Kidney epithelial cell (primary cell): ENCODE measurements at regions not wholly inside any gene's neighbourhood (a gene's known extent, or its start where the extent isn't known, plus 50 kb on each side); places are given as distances from the start of the nearest gene placed in this dataset.

Experiments used
- DNase-seq: peaks from one replicate; pipeline ENCODE4 v3.0.0-alpha.2; 2010; ENCODE audit warnings: low read depth
- H3K27me3 ChIP-seq: 2 replicates; pipeline ENCODE4 v1.6.0; 2011; ENCODE audit warnings: low read length; ENCODE audit not compliant: control insufficient read depth, insufficient read depth
- H3K36me3 ChIP-seq: 2 replicates; pipeline ENCODE4 v1.5.1; 2011; ENCODE audit warnings: low read length; ENCODE audit not compliant: control insufficient read depth, insufficient read depth
- H3K4me3 ChIP-seq: 2 replicates; pipeline ENCODE4 v1.5.1; 2011; ENCODE audit warnings: low read depth, mild to moderate bottlenecking, control low read depth, low read length
- TF ChIP-seq, protein P1 (sequence below): IDR thresholded peaks from 2 replicates; pipeline ENCODE4 v1.5.1; 2011; ENCODE audit warnings: mild to moderate bottlenecking, moderate library complexity, low read length, control low read depth, inconsistent platforms; ENCODE audit not compliant: insufficient read depth, poor library complexity, severe bottlenecking

- no peaks in the 10 kb centered on the region for H3K27me3 ChIP-seq
These were observed 88.5 kb upstream of the SPDL1 start for GRCh38 chr5:169494941-169495548.

DNA sequence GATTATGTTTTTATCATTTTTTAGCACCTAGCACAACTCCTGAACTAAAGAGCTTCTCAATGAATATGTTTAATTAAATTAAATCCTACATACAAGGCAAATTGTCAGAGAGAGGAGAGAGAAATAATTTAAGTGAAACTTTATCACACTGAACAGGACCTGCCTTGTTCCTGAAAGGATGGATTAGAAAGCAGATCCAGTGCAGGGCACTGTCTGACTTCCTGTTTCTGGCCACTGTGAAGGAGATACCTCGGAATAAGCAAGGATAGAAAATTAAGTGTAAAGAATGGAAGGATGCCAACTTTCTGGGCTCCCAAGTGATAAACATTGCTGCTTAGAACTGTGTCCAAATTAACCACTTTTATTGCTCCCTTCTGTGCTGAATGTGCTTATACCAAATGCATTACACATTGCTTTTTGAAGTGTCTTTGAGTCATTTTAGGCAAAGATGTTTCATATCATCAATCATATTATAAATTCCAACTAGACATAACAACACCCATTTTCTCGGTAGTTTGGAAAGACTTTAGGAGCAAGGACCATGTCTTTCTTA is 89.1 kb upstream of the SPDL1 start:
- TF ChIP-seq, protein P1, sequence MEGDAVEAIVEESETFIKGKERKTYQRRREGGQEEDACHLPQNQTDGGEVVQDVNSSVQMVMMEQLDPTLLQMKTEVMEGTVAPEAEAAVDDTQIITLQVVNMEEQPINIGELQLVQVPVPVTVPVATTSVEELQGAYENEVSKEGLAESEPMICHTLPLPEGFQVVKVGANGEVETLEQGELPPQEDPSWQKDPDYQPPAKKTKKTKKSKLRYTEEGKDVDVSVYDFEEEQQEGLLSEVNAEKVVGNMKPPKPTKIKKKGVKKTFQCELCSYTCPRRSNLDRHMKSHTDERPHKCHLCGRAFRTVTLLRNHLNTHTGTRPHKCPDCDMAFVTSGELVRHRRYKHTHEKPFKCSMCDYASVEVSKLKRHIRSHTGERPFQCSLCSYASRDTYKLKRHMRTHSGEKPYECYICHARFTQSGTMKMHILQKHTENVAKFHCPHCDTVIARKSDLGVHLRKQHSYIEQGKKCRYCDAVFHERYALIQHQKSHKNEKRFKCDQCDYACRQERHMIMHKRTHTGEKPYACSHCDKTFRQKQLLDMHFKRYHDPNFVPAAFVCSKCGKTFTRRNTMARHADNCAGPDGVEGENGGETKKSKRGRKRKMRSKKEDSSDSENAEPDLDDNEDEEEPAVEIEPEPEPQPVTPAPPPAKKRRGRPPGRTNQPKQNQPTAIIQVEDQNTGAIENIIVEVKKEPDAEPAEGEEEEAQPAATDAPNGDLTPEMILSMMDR, result no peak
- H3K36me3 ChIP-seq, result no peaks in the 10 kb centered on the region
- no peak for DNase-seq
- H3K27me3 ChIP-seq, result no peaks in the 10 kb centered on the region
- no peak overlapping the region for H3K4me3 ChIP-seq

More at GRCh38 chr5:169494941-169495548, 88.5 kb upstream of the SPDL1 start:
- no peak for DNase-seq
- Histone ChIP-seq H3K4me3 (no peak overlapping the region), H3K36me3 (no peaks in the 10 kb centered on the region)
- TF ChIP-seq, protein P1, result no peak

DNA sequence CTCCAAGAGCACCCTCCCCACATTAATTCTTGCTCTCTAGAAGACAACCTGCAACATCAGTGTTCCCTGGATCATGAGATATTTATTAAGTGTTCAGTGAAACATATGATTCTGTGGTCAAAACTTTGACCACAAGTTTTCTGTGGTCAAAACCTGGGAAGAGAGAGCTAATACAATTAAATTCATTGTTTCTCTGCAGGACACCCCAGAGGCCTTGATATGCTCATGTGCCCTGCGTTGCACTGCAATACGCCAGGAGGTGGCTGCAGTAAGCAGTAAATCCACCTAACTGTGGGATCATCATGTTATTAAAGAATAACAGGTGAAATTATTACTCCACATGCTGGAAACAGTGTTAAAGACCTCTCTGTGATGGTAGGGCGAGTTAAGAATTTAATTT is 109.3 kb upstream of the SPDL1 start:
- no peaks in the 10 kb centered on the region for H3K36me3 ChIP-seq
- TF ChIP-seq, protein P1, result no peak
- H3K27me3 ChIP-seq, result no peaks in the 10 kb centered on the region
- H3K4me3 ChIP-seq, result no peak overlapping the region
- DNase-seq, result no peak

- no peak for DNase-seq
- Histone ChIP-seq H3K27me3 (no peaks in the 10 kb centered on the region), H3K4me3 (no peak overlapping the region), H3K36me3 (no peaks in the 10 kb centered on the region)
- TF ChIP-seq, protein P1, result no peak
These were observed 111.0 kb upstream of the SPDL1 start for GRCh38 chr5:169472544-169472943.

GRCh38 chr5:169471021-169471420 is 112.6 kb upstream of the SPDL1 start:
- TF ChIP-seq, protein P1, result no peak

GRCh38 chr5:169467041-169467771 is 116.4 kb upstream of the SPDL1 start:
- H3K4me3 ChIP-seq, result no peak overlapping the region
- H3K27me3 ChIP-seq, result no peaks in the 10 kb centered on the region
- TF ChIP-seq, protein P1, result no peak
- H3K36me3 ChIP-seq, result no peaks in the 10 kb centered on the region
- no peak for DNase-seq

More at GRCh38 chr5:169471021-169471420, 112.6 kb upstream of the SPDL1 start:
- Histone ChIP-seq H3K36me3 (no peaks in the 10 kb centered on the region), H3K4me3 (no peak overlapping the region), H3K27me3 (no peaks in the 10 kb centered on the region)
- no peak for DNase-seq
